SK-N-SH (cell line): ENCODE measurements at regions not wholly inside any gene's neighbourhood (a gene's known extent, or its start where the extent isn't known, plus 50 kb on each side); places are given as distances from the start of the nearest gene placed in this dataset.

Experiments
- CTCF ChIA-PET: fragments of 300-600, 350-600 bp; formaldehyde crosslinking; extraction: SDS; loops from one replicate; lab custom pipeline; 2021; lab: Yijun Ruan, JAX
- POLR2A ChIA-PET: fragments of 350-600 bp; sonication (Branson Sonifier 250); formaldehyde crosslinking; extraction: SDS; loops from one replicate; lab custom pipeline; 2020; ENCODE audit warnings: antibody characterized with exemption, inconsistent platforms; lab: Yijun Ruan, JAX
- DNase-seq: peaks from one replicate; pipeline ENCODE4 v3.0.0; 2012
- H2AFZ ChIP-seq: fragments of 200-600 bp; sonication (generic); 2 replicates; pipeline ENCODE4 v1.8.1; 2016; ENCODE audit warnings: antibody characterized with exemption, mild to moderate bottlenecking, low read depth
- H3F3A ChIP-seq: fragments of 200-600 bp; sonication (generic); replicated peaks from 2 replicates; pipeline ENCODE3; 2016; ENCODE audit warnings: antibody characterized with exemption, mild to moderate bottlenecking; ENCODE audit not compliant: insufficient read depth
- H3K27ac ChIP-seq, 2 experiments: fragments of 200-500 bp in 1 of 2; fragments of 200-600 bp in 1 of 2; sonication (Bioruptor generic) in 1 of 2; sonication (generic), shearing (Covaris generic) in 1 of 2; 2 replicates each; pipeline versions ENCODE4 v1.5.1 to v1.6.1; 2014 to 2016; ENCODE audit warnings: low read depth in 2 of 2, inconsistent platforms in 1 of 2, low read length in 1 of 2, mild to moderate bottlenecking in 1 of 2, mixed read lengths in 1 of 2
- H3K27me3 ChIP-seq: fragments of 200-600 bp; sonication (generic), shearing (Covaris generic); 2 replicates; pipeline ENCODE4 v1.6.1; 2016; ENCODE audit warnings: mixed run types; ENCODE audit not compliant: insufficient read depth
- H3K36me3 ChIP-seq, 2 experiments: fragments of 200-500 bp in 1 of 2; fragments of 200-600 bp in 1 of 2; sonication (Bioruptor generic) in 1 of 2; sonication (generic) in 1 of 2; replicated peaks in 1 of 2; 2 replicates each; pipeline versions ENCODE3 to v1.5.1; 2014 to 2016; ENCODE audit warnings: low read length in 1 of 2, mild to moderate bottlenecking in 1 of 2; ENCODE audit not compliant: insufficient read depth in 2 of 2, control insufficient read depth in 1 of 2
- H3K4me1 ChIP-seq, 2 experiments: fragments of 200-500 bp in 1 of 2; fragments of 200-600 bp in 1 of 2; sonication (Bioruptor generic) in 1 of 2; sonication (generic), shearing (Covaris generic) in 1 of 2; 2 replicates each; pipeline versions ENCODE4 v1.5.1 to v1.6.1; 2014 to 2016; ENCODE audit warnings: low read depth in 1 of 2, low read length in 1 of 2, mixed run types in 1 of 2; ENCODE audit not compliant: insufficient read depth in 2 of 2, control insufficient read depth in 1 of 2
- H3K4me2 ChIP-seq: fragments of 200-600 bp; sonication (generic), shearing (Covaris generic); 2 replicates; pipeline ENCODE4 v1.6.1; 2017; ENCODE audit warnings: mixed run types
- H3K4me3 ChIP-seq, 2 experiments: fragments of 200-500 bp in 1 of 2; fragments of 200-600 bp in 1 of 2; sonication (Bioruptor generic) in 1 of 2; sonication (generic), shearing (Covaris generic) in 1 of 2; 2 replicates each; pipeline versions ENCODE4 v1.5.1 to v1.8.1; 2014 to 2016; ENCODE audit warnings: low read depth in 2 of 2, inconsistent platforms in 1 of 2, low read length in 1 of 2, mild to moderate bottlenecking in 1 of 2, mixed read lengths in 1 of 2, moderate library complexity in 1 of 2
- H3K79me2 ChIP-seq: fragments of 200-600 bp; sonication (generic); 2 replicates; pipeline ENCODE4 v1.8.1; 2017; ENCODE audit warnings: mild to moderate bottlenecking; ENCODE audit not compliant: insufficient read depth
- H3K9ac ChIP-seq: fragments of 200-600 bp; sonication (generic); 2 replicates; pipeline ENCODE4 v1.6.1; 2017; ENCODE audit warnings: mixed run types
- H3K9me2 ChIP-seq: fragments of 200-600 bp; sonication (generic); 2 replicates; pipeline ENCODE4 v1.6.1; 2017; ENCODE audit warnings: mixed run types
- H3K9me3 ChIP-seq: fragments of 200-600 bp; sonication (generic); 2 replicates; pipeline ENCODE4 v1.6.1; 2017; ENCODE audit warnings: mixed run types, mild to moderate bottlenecking, moderate library complexity
- H4K20me1 ChIP-seq: fragments of 200-600 bp; sonication (generic); 2 replicates; pipeline ENCODE4 v1.6.1; 2017; ENCODE audit warnings: mild to moderate bottlenecking, mixed run types; ENCODE audit not compliant: insufficient read depth
- EP300 ChIP-seq, 2 experiments: IDR thresholded peaks; 2 replicates each; pipeline versions ENCODE4 v1.4.0 to v1.6.1; 2012; ENCODE audit warnings: borderline replicate concordance in 1 of 2, low read depth in 1 of 2, low read length in 1 of 2
- FOXJ3 ChIP-seq: sonication (generic); formaldehyde crosslinking; IDR thresholded peaks from 2 replicates; pipeline ENCODE4 v1.5.1; 2020; ENCODE audit warnings: mild to moderate bottlenecking, missing genetic modification reagents
- IRF3 ChIP-seq: fragments of 150-350 bp; IDR thresholded peaks from 2 replicates; pipeline ENCODE4 v1.6.1; 2016; ENCODE audit warnings: mild to moderate bottlenecking, low read depth, low read length
- JUND ChIP-seq: IDR thresholded peaks from 2 replicates; pipeline ENCODE4 v1.4.0; 2012
- MAX ChIP-seq: IDR thresholded peaks from 2 replicates; pipeline ENCODE4 v1.4.0; 2012; ENCODE audit warnings: low read depth
- MEF2A ChIP-seq: IDR thresholded peaks from 2 replicates; pipeline ENCODE4 v1.4.0; 2012; ENCODE audit warnings: low read depth, borderline replicate concordance
- PBX3 ChIP-seq: IDR thresholded peaks from 2 replicates; pipeline ENCODE4; 2012
- POLR2AphosphoS5 ChIP-seq: IDR thresholded peaks from 2 replicates; pipeline ENCODE4 v1.6.1; 2012; ENCODE audit warnings: low read depth, low read length
- RAD21 ChIP-seq: IDR thresholded peaks from 2 replicates; pipeline ENCODE4 v1.6.1; 2012; ENCODE audit warnings: mild to moderate bottlenecking, low read length
- RCOR1 ChIP-seq: fragments of 150-350 bp; IDR thresholded peaks from 2 replicates; pipeline ENCODE4 v1.6.1; 2017; ENCODE audit warnings: antibody characterized with exemption, low read length
- REST ChIP-seq: IDR thresholded peaks from 2 replicates; pipeline ENCODE4 v1.6.1; 2012; ENCODE audit warnings: mild to moderate bottlenecking, low read depth, low read length, moderate library complexity
- RXRA ChIP-seq: IDR thresholded peaks from 2 replicates; pipeline ENCODE4 v1.4.0; 2012; ENCODE audit warnings: low read depth, mild to moderate bottlenecking, borderline replicate concordance
- SMC3 ChIP-seq: IDR thresholded peaks from 2 replicates; pipeline ENCODE4 v1.6.1; 2012; ENCODE audit warnings: low read depth, low read length, improper control_type of control experiment
- TAF1 ChIP-seq: IDR thresholded peaks from 2 replicates; pipeline ENCODE4 v1.6.1; 2012; ENCODE audit warnings: low read depth, mild to moderate bottlenecking, low read length, moderate library complexity, borderline replicate concordance
- TCF12 ChIP-seq: IDR thresholded peaks from 2 replicates; pipeline ENCODE4 v1.4.0; 2012
- USF1 ChIP-seq: IDR thresholded peaks from 2 replicates; pipeline ENCODE4 v1.4.0; 2012; ENCODE audit warnings: low read depth, borderline replicate concordance
- USF2 ChIP-seq: fragments of 150-350 bp; IDR thresholded peaks from 2 replicates; pipeline ENCODE4 v1.6.1; 2017; ENCODE audit warnings: antibody characterized with exemption, low read length, low read depth, borderline replicate concordance
- ZBTB33 ChIP-seq: IDR thresholded peaks from 2 replicates; pipeline ENCODE4 v1.4.0; 2012; ENCODE audit warnings: low read depth, borderline replicate concordance
- WGBS: methylation state at CpG from one replicate; pipeline ENCODE4 v1.1.6; 2017; ENCODE audit warnings: low lambda C conversion rate; 5-methylcytosine and 5-hydroxymethylcytosine counted together

GRCh38 chr2:47259829-47260228, 83.5 kb upstream of the CALM2 start:
- Histone ChIP-seq H3K4me3 (no peak overlapping the region), H3K36me3 (no peaks in the 10 kb centered on the region), H3K4me2 (no peak overlapping the region), H3K9me3 (no peaks in the 10 kb centered on the region), H3K4me1 (peaks cover 0 to 7% of the 10 kb centered on the region in 2 experiments; a peak in 1 of 4 replicates), H3K27ac (no peak overlapping the region), H3F3A (no peaks in the 10 kb centered on the region), H3K79me2 (no peaks in the 10 kb centered on the region), H3K27me3 (no peaks in the 10 kb centered on the region), H3K9ac (no peak overlapping the region), H4K20me1 (no peaks in the 10 kb centered on the region), H2AFZ (no peak overlapping the region), H3K9me2 (no peaks in the 10 kb centered on the region)
- no peak for DNase-seq
- ChIA-PET POLR2A (interaction anchor here (1.2 kb wide), 1 partner anchor 16 kb away, joined by 4 read pairs; no protein-coding TSS in a partner anchor), CTCF (interaction anchor here (1.1 to 1.5 kb wide), 2 partner anchors 40 to 63 kb away, joined by 3 to 5 read pairs; no protein-coding TSS in a partner anchor)
- TF ChIP-seq PBX3: no peak
- 87% methylated on average over 3 of the region's 3 CpGs for WGBS

- H3K27me3 ChIP-seq: no peaks in the 10 kb centered on the region
- H3K9me3 ChIP-seq: no peaks in the 10 kb centered on the region
- POLR2A ChIA-PET: no interaction called here
- no peaks in the 10 kb centered on the region for H4K20me1 ChIP-seq
- CTCF ChIA-PET: no interaction called here
- H3K9ac ChIP-seq: no peak overlapping the region
- 100% methylated on average over 2 of the region's 2 CpGs for WGBS
- no peaks in the 10 kb centered on the region for H3K79me2 ChIP-seq
- DNase-seq: no peak
- no peak overlapping the region for H2AFZ ChIP-seq
- H3F3A ChIP-seq: no peaks in the 10 kb centered on the region
- H3K27ac ChIP-seq: no peak overlapping the region
- H3K4me2 ChIP-seq: no peak overlapping the region
- H3K4me3 ChIP-seq: no peak overlapping the region
- no peaks in the 10 kb centered on the region; a peak in 1 of 4 replicates for H3K4me1 ChIP-seq
- H3K9me2 ChIP-seq: no peaks in the 10 kb centered on the region
- no peaks in the 10 kb centered on the region for H3K36me3 ChIP-seq
- no peak for TF ChIP-seq RAD21
- no peak for TF ChIP-seq ZBTB33
- TF ChIP-seq SMC3: no peak
- TF ChIP-seq USF2: no peak
- TF ChIP-seq IRF3: no peak
- TF ChIP-seq MEF2A: no peak
- no peak for TF ChIP-seq EP300 (IDR thresholded peaks at IDR 0.05; ENCODE audit: borderline replicate concordance in 1 of 2, low read depth in 1 of 2, low read length in 1 of 2)
- TF ChIP-seq JUND: no peak
- TF ChIP-seq FOXJ3 (CRISPR knock-in tag): no peak
- no peak for TF ChIP-seq RCOR1
- no peak for TF ChIP-seq REST
- TF ChIP-seq MAX: no peak
- no peak for TF ChIP-seq TCF12
- no peak for TF ChIP-seq TAF1
- no peak for TF ChIP-seq USF1
- no peak for TF ChIP-seq RXRA
- no peak for TF ChIP-seq POLR2AphosphoS5
These were observed 81.6 kb upstream of the CALM2 start for GRCh38 chr2:47257946-47258348.
